Ammon's horn (tissue), 1 donor: ENCODE measurements at regions not wholly inside any gene's neighbourhood (a gene's known extent, or its start where the extent isn't known, plus 50 kb on each side); places are given as distances from the start of the nearest gene placed in this dataset.

Experiments used
- DNase-seq: peaks from one replicate; pipeline ENCODE4 v3.0.0-alpha.2; 2016; ENCODE audit warnings: low spot score

- no peak for DNase-seq
These were observed 104.8 kb downstream of the CYB561 start for GRCh38 chr17:63341276-63341675.

- no peak for DNase-seq
These were observed 101.7 kb downstream of the CYB561 start for GRCh38 chr17:63344383-63344782.

- no peak for DNase-seq
These were observed 100.5 kb downstream of the CYB561 start for GRCh38 chr17:63345611-63346010.

GRCh38 chr17:63347475-63347874, 98.6 kb downstream of the CYB561 start:
- DNase-seq, result no peak

GRCh38 chr17:63349478-63350000, 96.6 kb downstream of the CYB561 start:
- DNase-seq, result no peak

- no peak for DNase-seq
These were observed 95.7 kb downstream of the CYB561 start for GRCh38 chr17:63350364-63350763.

GRCh38 chr17:63354256-63354655, 91.8 kb downstream of the CYB561 start:
- no peak for DNase-seq

GRCh38 chr17:63356337-63356757, 89.8 kb downstream of the CYB561 start:
- no peak for DNase-seq

GRCh38 chr17:63358111-63358839, 87.8 kb downstream of the CYB561 start:
- no peak for DNase-seq

- no peak for DNase-seq
These were observed 87.2 kb downstream of the CYB561 start for GRCh38 chr17:63358956-63359355.

- DNase-seq, result peak; percentile 23
These were observed 84.9 kb downstream of the CYB561 start for GRCh38 chr17:63361182-63361581.

GRCh38 chr17:63362115-63362514, 84.0 kb downstream of the CYB561 start:
- no peak for DNase-seq

- DNase-seq, result no peak
These were observed 81.7 kb downstream of the CYB561 start for GRCh38 chr17:63364387-63364786.

- no peak for DNase-seq
These were observed 81.2 kb downstream of the CYB561 start for GRCh38 chr17:63364944-63365343.

- DNase-seq, result no peak
These were observed 80.5 kb downstream of the CYB561 start for GRCh38 chr17:63365366-63366240.

GRCh38 chr17:63366241-63366566, 79.9 kb downstream of the CYB561 start:
- no peak for DNase-seq

GRCh38 chr17:63369233-63369632, 76.9 kb downstream of the CYB561 start:
- no peak for DNase-seq

- DNase-seq, result no peak
These were observed 75.4 kb downstream of the CYB561 start for GRCh38 chr17:63370696-63371095.

GRCh38 chr17:63376949-63377348, 69.2 kb downstream of the CYB561 start:
- no peak for DNase-seq

GRCh38 chr17:63378411-63379375, 67.4 kb downstream of the CYB561 start:
- DNase-seq, result no peak

- DNase-seq, result no peak
These were observed 66.5 kb downstream of the CYB561 start for GRCh38 chr17:63379636-63380035.
